ENCODE measurements at regions not wholly inside any gene's neighbourhood (a gene's known extent, or its start where the extent isn't known, plus 50 kb on each side); places are given as distances from the start of the nearest gene placed in this dataset.

DNA sequence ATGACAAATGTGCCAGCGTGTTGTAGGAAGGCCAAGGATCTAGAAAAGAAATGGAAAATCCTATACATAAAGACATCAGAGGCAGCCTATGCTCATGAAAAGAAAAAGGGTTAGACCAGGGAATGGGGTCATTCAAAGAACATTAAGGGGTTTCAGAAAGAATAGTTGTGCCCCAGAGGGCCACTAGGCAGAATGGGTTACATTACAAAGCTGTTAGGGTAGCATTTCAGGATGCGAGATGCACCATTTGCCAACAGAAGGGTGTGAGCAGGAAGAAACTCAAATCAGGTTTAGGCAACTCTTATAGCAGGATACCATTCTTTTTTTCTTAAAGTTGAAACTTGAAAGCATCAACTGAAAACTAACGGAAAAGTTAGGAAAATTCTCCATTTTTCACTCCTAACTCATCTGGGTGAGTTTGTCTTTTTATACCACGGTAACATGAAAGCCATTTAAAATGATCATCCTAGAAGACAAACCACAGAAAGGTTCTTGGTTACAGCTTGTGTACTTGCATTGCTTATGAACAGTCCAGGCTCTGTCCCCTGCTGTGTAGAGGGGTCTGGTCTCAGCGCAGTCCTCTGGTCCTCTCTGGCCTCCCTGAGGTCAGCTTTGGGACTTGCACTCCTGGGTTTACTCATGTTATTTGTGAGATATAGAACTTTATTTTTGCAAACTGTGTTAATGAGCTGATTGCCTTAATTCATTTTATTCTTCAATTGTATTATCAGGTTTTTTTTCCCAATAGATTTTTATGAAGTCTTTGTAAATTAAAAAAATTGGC lies 209.1 kb downstream of the DACT1 start:
- intact Hi-C loops (cut with micrococcal nuclease) = no loop called here
- no peaks in the 10 kb centered on the region for H3K4me1 ChIP-seq
- no peak overlapping the region for H3K27ac ChIP-seq (replicated peaks)
- H3K36me3 ChIP-seq = no peaks in the 10 kb centered on the region
- H3K27me3 ChIP-seq (ENCODE audit: low read depth) = no peaks in the 10 kb centered on the region
- no peak for DNase-seq
- TF ChIP-seq, protein P1, sequence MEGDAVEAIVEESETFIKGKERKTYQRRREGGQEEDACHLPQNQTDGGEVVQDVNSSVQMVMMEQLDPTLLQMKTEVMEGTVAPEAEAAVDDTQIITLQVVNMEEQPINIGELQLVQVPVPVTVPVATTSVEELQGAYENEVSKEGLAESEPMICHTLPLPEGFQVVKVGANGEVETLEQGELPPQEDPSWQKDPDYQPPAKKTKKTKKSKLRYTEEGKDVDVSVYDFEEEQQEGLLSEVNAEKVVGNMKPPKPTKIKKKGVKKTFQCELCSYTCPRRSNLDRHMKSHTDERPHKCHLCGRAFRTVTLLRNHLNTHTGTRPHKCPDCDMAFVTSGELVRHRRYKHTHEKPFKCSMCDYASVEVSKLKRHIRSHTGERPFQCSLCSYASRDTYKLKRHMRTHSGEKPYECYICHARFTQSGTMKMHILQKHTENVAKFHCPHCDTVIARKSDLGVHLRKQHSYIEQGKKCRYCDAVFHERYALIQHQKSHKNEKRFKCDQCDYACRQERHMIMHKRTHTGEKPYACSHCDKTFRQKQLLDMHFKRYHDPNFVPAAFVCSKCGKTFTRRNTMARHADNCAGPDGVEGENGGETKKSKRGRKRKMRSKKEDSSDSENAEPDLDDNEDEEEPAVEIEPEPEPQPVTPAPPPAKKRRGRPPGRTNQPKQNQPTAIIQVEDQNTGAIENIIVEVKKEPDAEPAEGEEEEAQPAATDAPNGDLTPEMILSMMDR (IDR thresholded peaks at IDR 0.05; ENCODE audit: borderline replicate concordance) = no peak
- H3K4me3 ChIP-seq = no peak overlapping the region
- no peaks in the 10 kb centered on the region for H3K9me3 ChIP-seq (replicated peaks)

DNA sequence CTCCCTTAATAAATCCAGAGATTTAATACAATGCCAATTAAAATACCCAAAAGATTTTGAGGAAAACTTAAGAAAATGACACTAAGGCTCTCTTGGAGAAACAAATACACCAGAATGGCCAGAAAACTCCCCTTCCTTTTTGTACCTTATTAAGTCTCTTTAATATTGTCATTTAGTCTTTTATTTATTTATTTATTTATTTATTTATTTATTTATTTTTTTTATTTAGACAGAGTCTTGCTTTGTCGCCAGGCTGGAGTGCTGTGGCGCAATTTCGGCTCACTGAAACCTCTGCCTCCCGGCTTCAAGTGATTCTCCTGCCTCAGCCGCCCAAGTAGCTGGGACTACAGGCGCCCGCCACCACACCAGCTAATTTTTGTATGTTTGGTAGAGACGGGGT lies 210.6 kb downstream of the DACT1 start:
- H3K27ac ChIP-seq (replicated peaks) = no peak overlapping the region
- H3K27me3 ChIP-seq (ENCODE audit: low read depth) = no peaks in the 10 kb centered on the region
- H3K4me1 ChIP-seq = no peaks in the 10 kb centered on the region
- intact Hi-C loops (cut with micrococcal nuclease) = no loop called here
- TF ChIP-seq, protein P1 (IDR thresholded peaks at IDR 0.05; ENCODE audit: borderline replicate concordance) = no peak
- DNase-seq = no peak
- H3K4me3 ChIP-seq = no peak overlapping the region
- no peaks in the 10 kb centered on the region for H3K36me3 ChIP-seq
- no peaks in the 10 kb centered on the region for H3K9me3 ChIP-seq (replicated peaks)

DNA sequence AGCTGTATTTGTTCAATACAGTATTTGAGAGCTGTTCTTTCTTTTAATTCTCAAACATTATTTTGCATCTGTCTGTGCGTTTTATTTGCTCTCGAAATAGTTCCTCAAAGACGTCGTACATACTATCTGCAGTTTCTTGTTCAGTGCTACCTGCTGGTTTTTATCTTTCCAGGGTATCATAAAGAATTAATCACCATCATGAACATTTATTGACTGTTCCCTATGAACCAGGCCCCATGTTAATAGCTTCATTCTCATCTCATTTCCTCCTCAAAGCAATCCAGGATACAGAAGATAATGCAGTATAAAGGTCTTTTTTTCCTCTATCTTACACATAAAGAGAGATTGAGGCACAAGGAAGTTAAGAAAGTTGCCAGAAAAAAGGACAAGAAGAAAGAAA lies 211.8 kb downstream of the DACT1 start:
- Histone ChIP-seq H3K4me1 (no peaks in the 10 kb centered on the region), H3K36me3 (no peaks in the 10 kb centered on the region), H3K4me3 (no peak overlapping the region), H3K27me3 (ENCODE audit: low read depth) (no peaks in the 10 kb centered on the region), H3K27ac (replicated peaks) (no peak overlapping the region), H3K9me3 (replicated peaks) (peaks cover 3% of the 10 kb centered on the region)
- intact Hi-C loops (cut with micrococcal nuclease) = no loop called here
- no peak for DNase-seq
- TF ChIP-seq, protein P1 (IDR thresholded peaks at IDR 0.05; ENCODE audit: borderline replicate concordance) = no peak

- Histone ChIP-seq H3K4me3 (no peak overlapping the region), H3K27me3 (ENCODE audit: low read depth) (no peaks in the 10 kb centered on the region), H3K36me3 (no peaks in the 10 kb centered on the region), H3K4me1 (no peaks in the 10 kb centered on the region), H3K27ac (replicated peaks) (no peak overlapping the region), H3K9me3 (replicated peaks) (peaks cover 3% of the 10 kb centered on the region)
- intact Hi-C loops (cut with micrococcal nuclease) = no loop called here
- DNase-seq = no peak
- TF ChIP-seq, protein P1 (IDR thresholded peaks at IDR 0.05; ENCODE audit: borderline replicate concordance) = no peak
Measured at GRCh38 chr14:58850011-58850410, 212.2 kb downstream of the DACT1 start.

- Histone ChIP-seq H3K4me1 (no peaks in the 10 kb centered on the region), H3K36me3 (no peaks in the 10 kb centered on the region), H3K27me3 (ENCODE audit: low read depth) (no peaks in the 10 kb centered on the region), H3K4me3 (no peak overlapping the region), H3K27ac (replicated peaks) (no peak overlapping the region), H3K9me3 (replicated peaks) (peaks cover 27% of the 10 kb centered on the region)
- no peak for DNase-seq
- intact Hi-C loops (cut with micrococcal nuclease) = no loop called here
- TF ChIP-seq, protein P1 (IDR thresholded peaks at IDR 0.05; ENCODE audit: borderline replicate concordance) = no peak
Measured at GRCh38 chr14:58861586-58861985, 223.8 kb downstream of the DACT1 start.

All from left ventricle myocardium inferior (tissue), 1 donor.